ENCODE measurements at regions not wholly inside any gene's neighbourhood (a gene's known extent, or its start where the extent isn't known, plus 50 kb on each side); places are given as distances from the start of the nearest gene placed in this dataset.
"Not testable (repeated sequence)": the region's sequence is repeated elsewhere in the genome, so short reads cannot be mapped to it uniquely, and the experiment has no call there.

DNA sequence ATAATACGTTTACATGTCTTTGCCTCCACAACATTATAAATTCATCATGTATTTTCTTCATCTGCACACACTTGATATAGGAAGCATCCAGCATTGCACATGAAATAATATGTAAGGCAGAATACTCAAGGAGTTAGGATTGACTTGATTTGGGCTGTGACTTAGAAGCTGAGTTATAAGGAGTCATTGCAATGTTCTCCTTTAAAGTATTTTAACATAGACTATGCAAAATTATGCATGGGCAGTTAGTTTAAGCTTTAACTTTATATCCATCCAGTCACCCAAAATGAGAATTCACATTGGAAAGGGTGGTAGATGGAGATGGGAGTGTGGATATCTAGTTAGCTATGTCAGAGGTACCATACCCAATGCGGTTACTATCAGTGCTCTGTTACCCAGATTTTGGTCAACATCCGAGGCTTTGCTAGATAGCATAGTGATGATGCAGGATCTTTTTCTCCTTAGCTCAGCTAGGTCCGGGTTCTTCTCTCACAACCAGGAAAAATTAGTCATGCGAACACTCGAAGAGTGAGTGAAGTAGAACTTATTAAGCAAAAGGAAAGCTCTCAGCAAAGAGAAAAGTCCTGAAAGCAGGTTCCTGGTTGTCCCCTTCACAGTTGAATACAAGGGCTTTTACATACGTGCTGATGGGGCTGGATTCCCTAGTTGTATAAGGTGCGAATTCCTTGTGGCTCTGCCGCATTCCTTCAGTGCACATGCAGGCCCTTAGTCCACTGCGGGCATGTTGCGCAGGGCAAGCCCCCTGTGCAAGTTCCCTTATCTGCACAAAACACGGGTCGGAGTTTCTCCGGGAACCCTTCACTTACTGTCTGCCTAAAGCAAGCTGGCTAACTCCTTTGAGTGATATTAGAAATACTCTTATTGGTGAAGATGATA, 73.1 kb upstream of the FAM20A start:
- Histone ChIP-seq H3K4me1 (ENCODE audit: control insufficient read depth in 5 of 5, insufficient read depth in 5 of 5, low read length in 5 of 5) (peaks cover 0 to 5% (median 0%) of the 10 kb centered on the region in 5 donors), H3K27ac (ENCODE audit: low read depth, low read length) (no peak overlapping the region), H3K9me3 (ENCODE audit: control insufficient read depth in 5 of 5, low read length in 5 of 5) (no peaks in the 10 kb centered on the region), H3K9ac (ENCODE audit: low read length in 5 of 5) (no peak overlapping the region), H3K27me3 (ENCODE audit: control insufficient read depth in 5 of 5, insufficient read depth in 4 of 5, low read length in 5 of 5) (peaks cover 0 to 2% (median 0%) of the 10 kb centered on the region in 5 donors), H3K36me3 (ENCODE audit: control insufficient read depth in 5 of 5, insufficient read depth in 5 of 5, low read length in 5 of 5) (no peaks in the 10 kb centered on the region), H3K4me3 (ENCODE audit: low read depth in 1 of 5, low read length in 5 of 5) (no peak overlapping the region)

DNA sequence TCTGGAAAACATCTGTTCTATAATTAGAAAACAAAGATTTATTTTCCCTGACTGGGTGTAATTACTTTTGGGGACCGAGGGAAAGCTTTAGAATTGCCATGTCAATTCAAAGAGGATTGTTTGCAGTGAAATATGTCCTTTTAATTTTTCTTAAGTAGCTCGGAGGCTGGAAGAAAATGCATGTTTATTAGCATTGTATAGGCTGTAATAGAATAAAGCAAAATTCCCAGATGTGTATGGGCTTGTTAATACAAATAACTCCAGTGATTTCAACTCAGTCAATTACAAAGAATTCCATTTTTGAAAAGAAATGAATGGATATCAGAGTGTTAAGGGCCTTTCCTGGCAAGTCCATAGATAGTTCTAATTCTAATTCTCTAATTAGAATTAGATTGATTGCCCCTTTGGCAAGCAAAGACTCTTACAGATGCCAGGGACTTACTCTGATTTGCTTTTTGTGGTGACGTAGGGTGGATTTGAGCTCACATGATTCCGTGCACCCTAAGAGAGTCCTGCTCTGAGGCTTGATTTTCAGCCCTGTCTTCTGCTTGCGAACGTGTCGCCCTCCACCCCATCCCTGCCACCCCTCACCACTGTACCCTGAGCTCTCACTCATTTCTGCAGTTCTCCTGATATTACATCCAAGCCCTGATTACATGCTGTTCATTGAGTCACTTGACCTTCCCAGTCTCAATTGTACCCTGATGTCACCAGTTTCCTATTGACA, 70.0 kb upstream of the FAM20A start:
- Histone ChIP-seq H3K27me3 (ENCODE audit: control insufficient read depth in 5 of 5, insufficient read depth in 4 of 5, low read length in 5 of 5) (peaks cover 0 to 2% (median 0%) of the 10 kb centered on the region in 5 donors), H3K9me3 (ENCODE audit: control insufficient read depth in 5 of 5, low read length in 5 of 5) (no peaks in the 10 kb centered on the region), H3K27ac (ENCODE audit: low read depth, low read length) (no peak overlapping the region), H3K36me3 (ENCODE audit: control insufficient read depth in 5 of 5, insufficient read depth in 5 of 5, low read length in 5 of 5) (no peaks in the 10 kb centered on the region), H3K4me1 (ENCODE audit: control insufficient read depth in 5 of 5, insufficient read depth in 5 of 5, low read length in 5 of 5) (peaks cover 0 to 5% (median 0%) of the 10 kb centered on the region in 5 donors), H3K4me3 (ENCODE audit: low read depth in 1 of 5, low read length in 5 of 5) (no peak overlapping the region), H3K9ac (ENCODE audit: low read length in 5 of 5) (no peak overlapping the region)

DNA sequence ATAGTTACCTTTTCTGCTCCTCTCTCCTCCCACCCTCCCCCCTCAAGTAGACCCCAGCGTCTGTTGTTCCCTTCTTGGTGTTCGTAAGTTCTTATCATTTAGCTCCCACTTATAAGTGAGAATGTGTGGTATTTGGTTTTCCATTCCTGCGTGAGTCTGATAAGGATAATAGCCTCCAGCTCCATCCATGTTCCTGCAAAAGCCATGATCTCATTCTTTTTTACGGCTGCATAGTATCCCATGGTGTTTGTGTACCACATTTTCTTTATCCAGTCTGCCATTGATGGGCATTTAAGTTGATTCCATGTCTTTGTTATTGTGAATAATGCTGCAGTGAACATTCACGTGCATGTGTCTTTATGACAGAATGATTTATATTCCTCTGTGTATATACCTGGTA, 65.3 kb upstream of the FAM20A start:
- not testable (repeated sequence) for H3K27ac ChIP-seq (ENCODE audit: low read depth, low read length); H3K36me3 ChIP-seq (ENCODE audit: control insufficient read depth in 5 of 5, insufficient read depth in 5 of 5, low read length in 5 of 5); H3K4me1 ChIP-seq (ENCODE audit: control insufficient read depth in 5 of 5, insufficient read depth in 5 of 5, low read length in 5 of 5); H3K9me3 ChIP-seq (ENCODE audit: control insufficient read depth in 5 of 5, low read length in 5 of 5); H3K9ac ChIP-seq (ENCODE audit: low read length in 5 of 5); H3K27me3 ChIP-seq (ENCODE audit: control insufficient read depth in 5 of 5, insufficient read depth in 4 of 5, low read length in 5 of 5); H3K4me3 ChIP-seq (ENCODE audit: low read depth in 1 of 5, low read length in 5 of 5)

DNA sequence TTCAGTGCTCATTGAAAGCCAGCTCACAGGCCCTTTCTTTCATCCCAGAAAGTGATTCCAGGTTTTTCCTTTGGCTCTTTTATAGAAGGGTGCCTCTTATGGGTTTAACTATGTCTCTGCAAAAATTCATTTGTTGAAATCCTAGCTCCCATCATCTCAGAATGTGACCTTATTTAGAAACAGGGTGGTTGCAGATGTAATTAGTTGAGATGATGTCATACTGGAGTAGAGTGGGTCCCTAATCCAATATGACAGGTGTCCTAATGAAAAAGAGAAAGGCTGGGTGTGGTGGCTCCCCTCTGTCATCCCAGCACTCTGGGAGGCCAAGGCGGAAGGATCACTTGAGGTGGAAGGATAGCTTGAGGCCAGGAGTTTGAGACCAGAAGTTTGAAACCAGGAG, 64.2 kb upstream of the FAM20A start:
- Histone ChIP-seq H3K9ac (ENCODE audit: low read length in 5 of 5) (no peak overlapping the region), H3K27ac (ENCODE audit: low read depth, low read length) (no peak overlapping the region), H3K4me1 (ENCODE audit: control insufficient read depth in 5 of 5, insufficient read depth in 5 of 5, low read length in 5 of 5) (no peaks in the 10 kb centered on the region), H3K27me3 (ENCODE audit: control insufficient read depth in 5 of 5, insufficient read depth in 4 of 5, low read length in 5 of 5) (no peaks in the 10 kb centered on the region), H3K9me3 (ENCODE audit: control insufficient read depth in 5 of 5, low read length in 5 of 5) (peaks cover 0 to 8% (median 7%) of the 10 kb centered on the region in 5 donors), H3K4me3 (ENCODE audit: low read depth in 1 of 5, low read length in 5 of 5) (no peak overlapping the region), H3K36me3 (ENCODE audit: control insufficient read depth in 5 of 5, insufficient read depth in 5 of 5, low read length in 5 of 5) (no peaks in the 10 kb centered on the region)

DNA sequence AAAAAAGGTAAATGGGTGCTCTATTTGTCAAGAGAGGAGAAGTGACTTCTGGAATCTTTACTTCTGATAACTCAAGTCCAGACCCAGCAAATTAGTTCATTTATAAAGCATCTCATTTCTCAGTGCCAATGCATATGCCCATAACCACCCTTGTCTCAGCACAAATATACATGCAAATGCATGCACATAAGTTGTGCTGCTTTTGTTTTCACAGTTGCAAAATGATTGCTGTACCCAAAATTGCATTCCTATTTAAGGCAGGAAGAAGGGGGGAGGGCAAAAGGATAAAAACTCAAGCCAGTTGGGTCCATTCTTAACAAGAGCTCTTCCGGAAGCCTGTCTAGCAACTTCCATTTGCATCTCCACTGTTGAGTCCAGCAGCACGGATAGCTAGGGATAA, 61.3 kb upstream of the FAM20A start:
- Histone ChIP-seq H3K4me1 (ENCODE audit: control insufficient read depth in 5 of 5, insufficient read depth in 5 of 5, low read length in 5 of 5) (no peaks in the 10 kb centered on the region), H3K36me3 (ENCODE audit: control insufficient read depth in 5 of 5, insufficient read depth in 5 of 5, low read length in 5 of 5) (no peaks in the 10 kb centered on the region), H3K4me3 (ENCODE audit: low read depth in 1 of 5, low read length in 5 of 5) (no peak overlapping the region), H3K27ac (ENCODE audit: low read depth, low read length) (no peak overlapping the region), H3K27me3 (ENCODE audit: control insufficient read depth in 5 of 5, insufficient read depth in 4 of 5, low read length in 5 of 5) (no peaks in the 10 kb centered on the region), H3K9me3 (ENCODE audit: control insufficient read depth in 5 of 5, low read length in 5 of 5) (peaks cover 0 to 8% (median 7%) of the 10 kb centered on the region in 5 donors), H3K9ac (ENCODE audit: low read length in 5 of 5) (no peak overlapping the region)

DNA sequence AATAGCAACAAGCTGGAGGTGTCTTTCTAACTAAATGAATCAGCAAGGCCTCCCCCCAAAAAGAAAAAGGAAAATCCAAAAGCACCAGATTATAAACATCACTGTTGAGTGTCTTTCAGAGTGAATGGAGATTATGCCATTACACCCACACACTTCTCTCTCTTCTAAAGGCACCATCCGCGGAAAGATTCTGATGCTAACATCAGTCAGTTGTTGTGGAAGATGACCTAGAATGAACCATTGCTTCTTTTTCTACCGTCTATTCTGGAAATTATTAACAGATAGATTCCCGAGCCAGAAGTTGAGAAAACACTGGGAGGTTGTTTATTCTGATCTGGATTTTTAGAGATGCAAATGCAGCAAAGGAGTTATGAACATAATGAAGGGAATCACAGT, 60.9 kb upstream of the FAM20A start:
- H3K9me3 ChIP-seq (ENCODE audit: control insufficient read depth in 5 of 5, low read length in 5 of 5) = peaks cover 0 to 8% (median 7%) of the 10 kb centered on the region in 5 donors
- no peak overlapping the region for H3K27ac ChIP-seq (ENCODE audit: low read depth, low read length)
- H3K4me1 ChIP-seq (ENCODE audit: control insufficient read depth in 5 of 5, insufficient read depth in 5 of 5, low read length in 5 of 5) = no peaks in the 10 kb centered on the region
- no peak overlapping the region for H3K9ac ChIP-seq (ENCODE audit: low read length in 5 of 5)
- no peaks in the 10 kb centered on the region for H3K36me3 ChIP-seq (ENCODE audit: control insufficient read depth in 5 of 5, insufficient read depth in 5 of 5, low read length in 5 of 5)
- no peaks in the 10 kb centered on the region for H3K27me3 ChIP-seq (ENCODE audit: control insufficient read depth in 5 of 5, insufficient read depth in 4 of 5, low read length in 5 of 5)
- H3K4me3 ChIP-seq (ENCODE audit: low read depth in 1 of 5, low read length in 5 of 5) = no peak overlapping the region

DNA sequence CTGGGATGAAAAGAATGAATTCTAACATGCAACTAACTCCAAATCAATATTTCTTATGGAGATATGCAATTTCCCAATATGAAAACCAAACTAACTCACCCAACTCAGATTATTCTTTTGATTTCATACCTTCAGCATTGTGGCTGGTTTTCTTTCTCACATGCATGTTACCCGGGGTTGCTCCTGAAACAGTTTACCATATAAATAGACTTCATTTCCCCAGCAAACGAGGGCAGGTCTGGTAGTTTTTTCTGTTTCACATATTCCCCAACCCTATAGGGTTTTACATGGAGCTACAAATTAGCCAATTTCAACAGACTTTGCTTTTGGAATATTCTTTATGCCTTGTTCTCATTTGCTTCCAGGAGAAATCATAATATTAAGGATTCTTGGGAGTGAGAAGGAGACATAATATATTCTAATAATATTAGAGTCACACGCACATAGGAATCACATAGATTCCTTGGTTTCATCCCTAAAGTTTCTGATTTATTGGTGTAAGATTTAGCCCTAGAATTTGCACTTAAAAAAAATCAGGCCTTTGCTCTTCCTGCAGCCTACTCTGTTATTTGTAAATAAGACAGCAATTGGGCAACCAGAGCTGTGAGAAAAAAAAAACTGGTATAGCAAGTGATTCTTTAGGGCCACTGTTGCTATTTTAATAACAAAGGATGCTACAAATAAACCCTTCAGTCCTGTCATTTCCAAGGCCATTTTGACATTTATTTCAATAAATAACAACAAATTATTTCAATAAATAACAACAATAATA, 60.3 kb upstream of the FAM20A start:
- H3K4me3 ChIP-seq (ENCODE audit: low read depth in 1 of 5, low read length in 5 of 5) = no peak overlapping the region
- H3K9me3 ChIP-seq (ENCODE audit: control insufficient read depth in 5 of 5, low read length in 5 of 5) = peaks cover 0 to 8% (median 7%) of the 10 kb centered on the region in 5 donors
- H3K4me1 ChIP-seq (ENCODE audit: control insufficient read depth in 5 of 5, insufficient read depth in 5 of 5, low read length in 5 of 5) = no peaks in the 10 kb centered on the region
- no peak overlapping the region for H3K27ac ChIP-seq (ENCODE audit: low read depth, low read length)
- no peak overlapping the region for H3K9ac ChIP-seq (ENCODE audit: low read length in 5 of 5)
- H3K36me3 ChIP-seq (ENCODE audit: control insufficient read depth in 5 of 5, insufficient read depth in 5 of 5, low read length in 5 of 5) = no peaks in the 10 kb centered on the region
- H3K27me3 ChIP-seq (ENCODE audit: control insufficient read depth in 5 of 5, insufficient read depth in 4 of 5, low read length in 5 of 5) = no peaks in the 10 kb centered on the region

DNA sequence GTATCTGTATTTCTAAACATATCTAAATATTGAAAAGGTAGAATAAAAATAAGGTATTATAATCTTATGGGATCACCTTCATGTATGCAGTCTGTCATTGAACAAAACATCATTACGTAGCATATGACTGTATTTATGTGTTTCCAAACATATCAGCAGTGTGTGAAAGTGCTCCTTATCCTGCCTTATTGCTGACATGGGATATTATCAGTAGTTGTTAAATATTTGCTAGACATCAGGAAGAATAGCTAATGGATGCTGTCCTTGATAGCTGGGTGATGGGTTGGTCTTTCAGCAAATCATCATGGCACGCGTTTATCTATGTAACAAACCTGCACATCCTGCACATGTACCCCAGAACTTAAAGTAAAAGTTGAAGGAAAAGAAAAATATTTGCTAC, 59.1 kb upstream of the FAM20A start:
- no peak overlapping the region for H3K27ac ChIP-seq (ENCODE audit: low read depth, low read length)
- no peaks in the 10 kb centered on the region for H3K36me3 ChIP-seq (ENCODE audit: control insufficient read depth in 5 of 5, insufficient read depth in 5 of 5, low read length in 5 of 5)
- H3K9me3 ChIP-seq (ENCODE audit: control insufficient read depth in 5 of 5, low read length in 5 of 5) = peaks cover 0 to 8% (median 7%) of the 10 kb centered on the region in 5 donors
- H3K4me3 ChIP-seq (ENCODE audit: low read depth in 1 of 5, low read length in 5 of 5) = no peak overlapping the region
- H3K27me3 ChIP-seq (ENCODE audit: control insufficient read depth in 5 of 5, insufficient read depth in 4 of 5, low read length in 5 of 5) = no peaks in the 10 kb centered on the region
- H3K4me1 ChIP-seq (ENCODE audit: control insufficient read depth in 5 of 5, insufficient read depth in 5 of 5, low read length in 5 of 5) = no peaks in the 10 kb centered on the region
- H3K9ac ChIP-seq (ENCODE audit: low read length in 5 of 5) = no peak overlapping the region

DNA sequence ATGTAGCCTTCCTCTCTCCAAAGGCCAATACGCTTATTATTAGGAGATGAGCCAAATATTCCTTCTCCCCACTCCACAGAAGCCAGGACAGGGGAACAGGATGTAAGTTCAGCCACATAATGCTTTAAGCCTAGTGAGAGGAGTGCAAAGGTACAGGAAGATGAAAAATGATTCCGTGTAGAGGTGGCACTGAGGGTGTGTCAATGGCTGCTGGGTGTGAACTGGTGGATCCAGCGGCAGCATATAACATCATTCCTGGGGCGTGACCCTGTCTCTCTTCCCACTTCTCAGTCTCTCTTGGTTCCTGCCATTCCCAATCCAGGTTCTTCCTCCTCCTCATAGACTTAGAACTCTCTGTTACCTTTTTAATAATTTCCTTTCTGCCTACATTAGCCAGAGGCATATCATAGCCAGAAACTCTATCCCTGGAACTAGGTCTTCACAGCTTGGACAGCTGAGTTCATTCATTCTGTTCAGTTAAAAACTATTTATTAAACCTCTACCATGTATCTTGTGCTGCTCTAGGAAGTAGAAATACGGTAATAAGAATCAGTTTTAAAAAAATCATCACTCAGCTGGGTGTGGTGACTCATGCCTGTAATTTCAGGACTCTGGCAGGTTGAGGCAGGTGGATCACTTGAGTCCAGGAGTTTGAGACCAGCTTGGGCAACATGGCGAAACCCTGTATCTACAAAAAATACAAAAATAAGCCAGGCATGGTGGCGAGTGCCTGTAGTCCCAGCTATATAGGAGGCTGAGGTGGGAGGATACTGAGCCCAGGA, 58.0 kb upstream of the FAM20A start:
- Histone ChIP-seq H3K27me3 (ENCODE audit: control insufficient read depth in 5 of 5, insufficient read depth in 4 of 5, low read length in 5 of 5) (no peaks in the 10 kb centered on the region), H3K27ac (ENCODE audit: low read depth, low read length) (no peak overlapping the region), H3K9ac (ENCODE audit: low read length in 5 of 5) (no peak overlapping the region), H3K4me3 (ENCODE audit: low read depth in 1 of 5, low read length in 5 of 5) (no peak overlapping the region), H3K36me3 (ENCODE audit: control insufficient read depth in 5 of 5, insufficient read depth in 5 of 5, low read length in 5 of 5) (no peaks in the 10 kb centered on the region), H3K4me1 (ENCODE audit: control insufficient read depth in 5 of 5, insufficient read depth in 5 of 5, low read length in 5 of 5) (no peaks in the 10 kb centered on the region), H3K9me3 (ENCODE audit: control insufficient read depth in 5 of 5, low read length in 5 of 5) (peaks cover 0 to 8% (median 7%) of the 10 kb centered on the region in 5 donors)

All from subcutaneous abdominal adipose tissue (tissue), 5 donors.